Gastroesophageal sphincter (tissue), 4 donors: ENCODE measurements at regions not wholly inside any gene's neighbourhood (a gene's known extent, or its start where the extent isn't known, plus 50 kb on each side); places are given as distances from the start of the nearest gene placed in this dataset.

Source experiments
- ATAC-seq: fragments of 150-250 bp; one replicate; pipeline ENCODE4 v1.9.1; 2016; ENCODE audit warnings: mild to moderate bottlenecking, moderate library complexity
- H3K27ac ChIP-seq, 4 donors: fragments of 200-600 bp; sonication (generic) in 3 of 4; 1 replicate in 3 of 4; 2 replicates in 1 of 4; pipeline ENCODE4 v1.5.1; 2016 to 2019
- H3K27me3 ChIP-seq: fragments of 200-600 bp; sonication (generic); one replicate; pipeline ENCODE4 v1.5.1; 2019
- H3K36me3 ChIP-seq, 2 donors: fragments of 200-600 bp; sonication (generic); one replicate each; pipeline ENCODE4 v1.5.1; 2019; ENCODE audit warnings: control low read depth in 1 of 2
- H3K4me1 ChIP-seq, 3 donors: fragments of 200-600 bp; sonication (generic); 1 replicate in 2 of 3; 2 replicates in 1 of 3; pipeline ENCODE4 v1.5.1; 2016 to 2019; ENCODE audit warnings: control low read depth in 2 of 3
- H3K4me3 ChIP-seq, 2 donors: fragments of 200-600 bp; sonication (generic); one replicate each; pipeline ENCODE4 v1.5.1; 2019; ENCODE audit warnings: mild to moderate bottlenecking in 1 of 2, moderate library complexity in 1 of 2
- H3K9me3 ChIP-seq, 3 donors: fragments of 200-600 bp; sonication (generic); one replicate each; pipeline ENCODE4 v1.5.1; 2017 to 2019; ENCODE audit warnings: control low read depth in 2 of 3
- CTCF ChIP-seq, 4 experiments: fragments of 200-600 bp in 2 of 4; fragments of 450-650 bp in 2 of 4; sonication (generic) in 1 of 4; IDR thresholded peaks; one replicate each; pipeline ENCODE4 v1.5.1; 2017 to 2019; ENCODE audit warnings: antibody characterized with exemption in 4 of 4, mild to moderate bottlenecking in 2 of 4, moderate library complexity in 2 of 4
- EP300 ChIP-seq: sonication (generic); formaldehyde crosslinking; IDR thresholded peaks from one replicate; pipeline ENCODE4 v1.6.1; 2017; ENCODE audit warnings: antibody characterized with exemption, mild to moderate bottlenecking
- POLR2A ChIP-seq, 2 donors: fragments of 450-650 bp; IDR thresholded peaks; one replicate each; pipeline ENCODE4 v1.6.1; 2017; ENCODE audit warnings: antibody characterized with exemption in 2 of 2, mild to moderate bottlenecking in 2 of 2, moderate library complexity in 1 of 2
- POLR2AphosphoS5 ChIP-seq: sonication (generic); formaldehyde crosslinking; IDR thresholded peaks from one replicate; pipeline ENCODE4 v1.6.1; 2017; ENCODE audit warnings: antibody characterized with exemption
- WGBS, 2 donors: methylation state at CpG; one replicate each; pipeline ENCODE4 v1.1.5; 2018; ENCODE audit warnings: low coverage in 1 of 2; 5-methylcytosine and 5-hydroxymethylcytosine counted together

- no peaks in the 10 kb centered on the region for H3K27me3 ChIP-seq
- no peak overlapping the region for H3K4me3 ChIP-seq
- 47 to 69% methylated on average over 2 of the region's 2 CpGs for WGBS, 2 donors
- no peaks in the 10 kb centered on the region for H3K36me3 ChIP-seq
- H3K9me3 ChIP-seq: peaks cover 0 to 6% (median 0%) of the 10 kb centered on the region in 3 donors
- H3K27ac ChIP-seq: no peak overlapping the region
- ATAC-seq: no peak
- TF ChIP-seq POLR2AphosphoS5 (no peak), EP300 (no peak), CTCF (IDR thresholded peaks at IDR 0.05) (no peak), POLR2A (IDR thresholded peaks at IDR 0.05) (no peak)
- H3K4me1 ChIP-seq: no peaks in the 10 kb centered on the region
Observed at GRCh38 chr6:11341867-11342266, 109.4 kb upstream of the NEDD9 start.

GRCh38 chr6:11341303-11341702, 108.8 kb upstream of the NEDD9 start:
- no peaks in the 10 kb centered on the region for H3K27me3 ChIP-seq
- TF ChIP-seq POLR2A (IDR thresholded peaks at IDR 0.05) (no peak), POLR2AphosphoS5 (no peak), EP300 (no peak), CTCF (IDR thresholded peaks at IDR 0.05) (no peak)
- peaks cover 0 to 6% (median 0%) of the 10 kb centered on the region in 3 donors for H3K9me3 ChIP-seq
- H3K27ac ChIP-seq: no peak overlapping the region
- H3K4me1 ChIP-seq: no peaks in the 10 kb centered on the region
- H3K36me3 ChIP-seq: no peaks in the 10 kb centered on the region
- 65 to 76% methylated on average over 2 to 3 of the region's 3 CpGs for WGBS, 2 donors
- no peak overlapping the region for H3K4me3 ChIP-seq
- ATAC-seq: no peak

GRCh38 chr6:11339380-11339779, 106.9 kb upstream of the NEDD9 start:
- H3K27me3 ChIP-seq: no peaks in the 10 kb centered on the region
- TF ChIP-seq POLR2AphosphoS5 (no peak), CTCF (IDR thresholded peaks at IDR 0.05) (no peak), EP300 (no peak), POLR2A (IDR thresholded peaks at IDR 0.05) (no peak)
- ATAC-seq: no peak
- H3K4me1 ChIP-seq: no peaks in the 10 kb centered on the region
- H3K36me3 ChIP-seq: no peaks in the 10 kb centered on the region
- H3K4me3 ChIP-seq: no peak overlapping the region
- peaks cover 0 to 6% (median 0%) of the 10 kb centered on the region in 3 donors for H3K9me3 ChIP-seq
- 30 to 88% methylated on average over 1 of the region's 1 CpG for WGBS, 2 donors
- no peak overlapping the region for H3K27ac ChIP-seq

- Histone ChIP-seq H3K9me3 (peaks cover 0 to 6% (median 0%) of the 10 kb centered on the region in 3 donors), H3K27ac (no peak overlapping the region), H3K4me3 (no peak overlapping the region), H3K27me3 (no peaks in the 10 kb centered on the region), H3K4me1 (no peaks in the 10 kb centered on the region), H3K36me3 (no peaks in the 10 kb centered on the region)
- no peak for TF ChIP-seq POLR2A (IDR thresholded peaks at IDR 0.05)
- no peak for TF ChIP-seq EP300
- TF ChIP-seq POLR2AphosphoS5: no peak
- TF ChIP-seq CTCF (IDR thresholded peaks at IDR 0.05): no peak
- no peak for ATAC-seq
- 86 to 94% methylated on average over 5 of the region's 5 CpGs for WGBS, 2 donors
Observed at GRCh38 chr6:11337306-11337705, 104.8 kb upstream of the NEDD9 start.

- WGBS, 2 donors: 89 to 96% methylated on average over 5 of the region's 5 CpGs
- no peak for ATAC-seq
- Histone ChIP-seq H3K4me1 (peaks cover 0 to under 1% (median 0%) of the 10 kb centered on the region in 3 donors), H3K9me3 (no peaks in the 10 kb centered on the region), H3K36me3 (no peaks in the 10 kb centered on the region), H3K27ac (no peak overlapping the region), H3K27me3 (no peaks in the 10 kb centered on the region), H3K4me3 (no peak overlapping the region)
- TF ChIP-seq POLR2A (IDR thresholded peaks at IDR 0.05) (no peak), EP300 (no peak)
Observed at GRCh38 chr6:11335826-11336225, 103.4 kb upstream of the NEDD9 start.
